Uterus (tissue), 2 donors: ENCODE measurements at regions not wholly inside any gene's neighbourhood (a gene's known extent, or its start where the extent isn't known, plus 50 kb on each side); places are given as distances from the start of the nearest gene placed in this dataset.

Experiments used
- POLR2A ChIP-seq, 2 donors: fragments of 450-650 bp; IDR thresholded peaks; one replicate each; pipeline ENCODE4 v1.6.1; 2016; ENCODE audit warnings: antibody characterized with exemption in 2 of 2, mild to moderate bottlenecking in 1 of 2, moderate library complexity in 1 of 2
- TF ChIP-seq, protein P1 (sequence below), 4 experiments: fragments of 200-600 bp in 2 of 4; fragments of 450-650 bp in 2 of 4; sonication (generic) in 2 of 4; IDR thresholded peaks; one replicate each; pipeline ENCODE4 v1.5.1; 2016 to 2019; ENCODE audit warnings: antibody characterized with exemption in 4 of 4, mild to moderate bottlenecking in 2 of 4, moderate library complexity in 1 of 4

DNA sequence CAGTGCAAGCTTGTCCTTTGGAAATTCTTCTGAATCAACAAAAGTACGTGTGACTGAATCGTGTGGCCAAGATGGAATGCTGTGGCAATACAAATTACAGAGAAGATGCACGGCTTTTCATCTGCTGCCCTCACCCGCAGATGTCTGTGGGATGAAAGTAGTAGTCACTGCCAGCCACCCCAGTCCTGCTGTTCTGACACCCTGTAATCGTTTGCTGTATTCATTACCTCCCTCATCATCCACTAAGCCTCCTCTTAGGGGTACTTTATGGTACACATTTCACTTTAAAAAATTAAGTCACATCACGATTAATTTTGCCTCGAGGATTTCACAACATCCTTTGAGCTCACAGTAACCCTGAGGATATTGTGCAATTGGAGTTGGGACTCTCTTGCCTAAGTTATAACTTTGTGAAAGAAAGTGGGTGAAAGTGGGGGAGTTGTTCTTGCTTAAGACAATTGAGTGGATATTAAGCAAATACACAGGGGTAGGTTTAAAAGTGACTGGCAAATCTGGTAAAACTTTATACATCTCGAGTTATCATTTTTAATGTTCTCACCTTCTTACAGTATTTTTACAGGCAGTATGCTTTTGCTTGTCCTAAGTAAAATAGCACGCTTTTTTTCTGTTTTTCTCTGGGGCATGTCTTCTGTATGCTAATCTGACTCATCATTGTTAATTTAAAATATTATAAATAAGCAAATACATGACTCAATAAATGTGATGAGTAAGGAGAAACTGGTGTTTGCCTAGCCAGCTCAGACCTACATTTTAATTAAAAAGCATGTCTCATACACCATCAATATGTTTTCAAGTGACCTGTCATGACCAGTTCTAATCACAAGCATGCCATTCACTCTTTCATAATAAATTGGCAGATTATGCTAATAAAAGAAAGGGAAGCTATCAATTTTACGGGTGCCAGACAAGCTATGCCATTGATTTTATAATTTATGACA is 680.9 kb downstream of the IRS1 start:
- TF ChIP-seq, protein P1, sequence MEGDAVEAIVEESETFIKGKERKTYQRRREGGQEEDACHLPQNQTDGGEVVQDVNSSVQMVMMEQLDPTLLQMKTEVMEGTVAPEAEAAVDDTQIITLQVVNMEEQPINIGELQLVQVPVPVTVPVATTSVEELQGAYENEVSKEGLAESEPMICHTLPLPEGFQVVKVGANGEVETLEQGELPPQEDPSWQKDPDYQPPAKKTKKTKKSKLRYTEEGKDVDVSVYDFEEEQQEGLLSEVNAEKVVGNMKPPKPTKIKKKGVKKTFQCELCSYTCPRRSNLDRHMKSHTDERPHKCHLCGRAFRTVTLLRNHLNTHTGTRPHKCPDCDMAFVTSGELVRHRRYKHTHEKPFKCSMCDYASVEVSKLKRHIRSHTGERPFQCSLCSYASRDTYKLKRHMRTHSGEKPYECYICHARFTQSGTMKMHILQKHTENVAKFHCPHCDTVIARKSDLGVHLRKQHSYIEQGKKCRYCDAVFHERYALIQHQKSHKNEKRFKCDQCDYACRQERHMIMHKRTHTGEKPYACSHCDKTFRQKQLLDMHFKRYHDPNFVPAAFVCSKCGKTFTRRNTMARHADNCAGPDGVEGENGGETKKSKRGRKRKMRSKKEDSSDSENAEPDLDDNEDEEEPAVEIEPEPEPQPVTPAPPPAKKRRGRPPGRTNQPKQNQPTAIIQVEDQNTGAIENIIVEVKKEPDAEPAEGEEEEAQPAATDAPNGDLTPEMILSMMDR (IDR thresholded peaks at IDR 0.05), result no peak
- no peak for TF ChIP-seq POLR2A (IDR thresholded peaks at IDR 0.05)
